ENCODE measurements at regions not wholly inside any gene's neighbourhood (a gene's known extent, or its start where the extent isn't known, plus 50 kb on each side); places are given as distances from the start of the nearest gene placed in this dataset.

DNA sequence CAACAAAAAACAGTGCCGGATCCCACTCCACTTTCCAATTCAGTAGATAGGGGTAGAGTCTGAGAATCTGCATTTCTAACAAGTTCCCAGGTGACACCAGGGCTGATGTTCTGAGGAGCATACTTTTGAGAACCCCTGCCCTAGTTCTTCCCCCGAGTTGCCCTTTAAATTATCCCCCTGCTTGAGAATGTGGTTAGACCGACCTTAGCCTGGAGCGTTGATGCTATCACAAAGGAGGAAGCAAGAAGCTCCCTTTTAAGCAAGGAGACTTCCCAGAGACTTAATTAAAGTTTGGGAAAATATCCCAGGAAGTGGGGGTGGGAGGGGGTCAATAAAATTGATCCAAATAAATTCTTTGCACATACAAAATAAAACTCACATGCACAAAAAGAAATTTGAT is 485.9 kb downstream of the SMARCA1 start:
- no peak overlapping the region for H3K27ac ChIP-seq (ENCODE audit: low read depth, low read length)
- no peaks in the 10 kb centered on the region for H3K36me3 ChIP-seq (ENCODE audit: control insufficient read depth, insufficient read depth, low read length)
- H3K4me1 ChIP-seq (ENCODE audit: control insufficient read depth, insufficient read depth, low read length), result peaks cover 14% of the 10 kb centered on the region
- no peak overlapping the region for H3K9ac ChIP-seq (ENCODE audit: low read length)
- H3K9me3 ChIP-seq (ENCODE audit: control insufficient read depth, insufficient read depth, low read depth, low read length), result no peaks in the 10 kb centered on the region
- H3K4me3 ChIP-seq (ENCODE audit: low read depth, low read length), result no peak overlapping the region
- H3K27me3 ChIP-seq (ENCODE audit: control insufficient read depth, insufficient read depth, low read length), result no peaks in the 10 kb centered on the region; the same call in 1 of the 2 replicates

DNA sequence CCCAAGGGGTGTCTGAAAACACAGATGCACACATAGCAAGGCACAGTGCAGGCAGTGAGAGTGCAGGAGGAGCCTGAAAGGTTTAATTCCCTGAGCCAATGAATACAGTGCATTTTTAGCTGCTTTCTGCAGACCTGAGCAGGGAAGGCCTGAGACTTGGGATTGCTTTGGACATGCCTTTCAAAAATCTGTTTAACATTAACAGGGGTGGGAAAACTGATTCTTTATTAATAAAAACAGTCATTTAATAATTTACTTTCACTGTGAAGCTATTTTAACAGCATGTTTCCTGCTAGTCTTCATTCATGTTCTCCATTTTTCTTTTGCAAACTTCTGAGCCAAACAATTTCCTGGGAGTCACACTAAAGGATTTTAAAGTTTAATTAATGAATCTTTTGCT is 488.1 kb downstream of the SMARCA1 start:
- no peak overlapping the region for H3K4me3 ChIP-seq (ENCODE audit: low read depth, low read length)
- H3K36me3 ChIP-seq (ENCODE audit: control insufficient read depth, insufficient read depth, low read length), result no peaks in the 10 kb centered on the region
- H3K9me3 ChIP-seq (ENCODE audit: control insufficient read depth, insufficient read depth, low read depth, low read length), result no peaks in the 10 kb centered on the region
- H3K27ac ChIP-seq (ENCODE audit: low read depth, low read length), result no peak overlapping the region
- H3K9ac ChIP-seq (ENCODE audit: low read length), result no peak overlapping the region
- peaks cover 14% of the 10 kb centered on the region for H3K4me1 ChIP-seq (ENCODE audit: control insufficient read depth, insufficient read depth, low read length)
- H3K27me3 ChIP-seq (ENCODE audit: control insufficient read depth, insufficient read depth, low read length), result no peaks in the 10 kb centered on the region; the same call in 1 of the 2 replicates

DNA sequence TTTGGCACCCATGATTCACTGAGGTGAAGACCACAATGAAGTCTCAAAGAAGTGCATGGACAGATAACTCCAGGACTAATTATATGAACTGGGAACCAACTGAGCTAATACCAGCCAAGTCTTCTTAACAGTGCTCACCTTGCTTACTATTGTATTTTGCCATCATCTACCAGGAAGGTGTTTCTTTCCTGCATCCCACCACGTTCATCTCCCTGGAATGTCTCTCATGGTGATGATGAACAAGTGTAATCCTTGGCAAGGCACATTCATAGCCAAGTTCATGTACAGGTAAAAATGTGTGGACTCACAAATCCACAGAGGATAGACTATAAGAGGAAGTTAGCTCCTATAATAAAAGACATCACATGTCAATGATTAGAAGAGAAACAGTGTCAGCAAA is 489.1 kb downstream of the SMARCA1 start:
- no peak overlapping the region for H3K9ac ChIP-seq (ENCODE audit: low read length)
- no peaks in the 10 kb centered on the region for H3K36me3 ChIP-seq (ENCODE audit: control insufficient read depth, insufficient read depth, low read length)
- H3K27ac ChIP-seq (ENCODE audit: low read depth, low read length), result no peak overlapping the region
- no peaks in the 10 kb centered on the region; the same call in 1 of the 2 replicates for H3K27me3 ChIP-seq (ENCODE audit: control insufficient read depth, insufficient read depth, low read length)
- H3K4me1 ChIP-seq (ENCODE audit: control insufficient read depth, insufficient read depth, low read length), result peaks cover 11% of the 10 kb centered on the region
- no peak overlapping the region for H3K4me3 ChIP-seq (ENCODE audit: low read depth, low read length)
- H3K9me3 ChIP-seq (ENCODE audit: control insufficient read depth, insufficient read depth, low read depth, low read length), result no peaks in the 10 kb centered on the region

DNA sequence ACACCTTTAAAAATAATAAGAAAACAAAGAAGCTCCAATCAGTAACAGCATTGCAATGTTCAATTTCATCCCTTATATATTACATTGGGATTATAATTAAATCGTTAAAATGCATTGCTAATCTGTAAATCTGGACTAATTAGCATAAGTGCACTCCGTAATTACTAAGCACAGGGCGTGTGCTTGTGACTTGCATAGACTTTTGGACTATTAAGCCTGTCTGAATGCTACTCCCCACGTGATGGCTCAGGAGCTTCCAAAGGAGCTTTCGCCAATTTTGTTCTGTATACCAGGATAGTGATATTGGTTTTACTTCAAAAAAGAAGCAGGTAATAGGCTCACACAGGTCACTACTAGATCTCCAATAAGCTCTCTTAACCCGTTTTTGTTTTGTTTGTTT is 497.1 kb downstream of the SMARCA1 start:
- Histone ChIP-seq H3K9ac (ENCODE audit: low read length) (no peak overlapping the region), H3K4me3 (ENCODE audit: low read depth, low read length) (no peak overlapping the region), H3K27ac (ENCODE audit: low read depth, low read length) (no peak overlapping the region), H3K36me3 (ENCODE audit: control insufficient read depth, insufficient read depth, low read length) (no peaks in the 10 kb centered on the region), H3K9me3 (ENCODE audit: control insufficient read depth, insufficient read depth, low read depth, low read length) (no peaks in the 10 kb centered on the region), H3K27me3 (ENCODE audit: control insufficient read depth, insufficient read depth, low read length) (peaks cover 3% of the 10 kb centered on the region; the same call in 1 of the 2 replicates), H3K4me1 (ENCODE audit: control insufficient read depth, insufficient read depth, low read length) (peaks cover 10% of the 10 kb centered on the region; the same call in 1 of the 2 replicates)

DNA sequence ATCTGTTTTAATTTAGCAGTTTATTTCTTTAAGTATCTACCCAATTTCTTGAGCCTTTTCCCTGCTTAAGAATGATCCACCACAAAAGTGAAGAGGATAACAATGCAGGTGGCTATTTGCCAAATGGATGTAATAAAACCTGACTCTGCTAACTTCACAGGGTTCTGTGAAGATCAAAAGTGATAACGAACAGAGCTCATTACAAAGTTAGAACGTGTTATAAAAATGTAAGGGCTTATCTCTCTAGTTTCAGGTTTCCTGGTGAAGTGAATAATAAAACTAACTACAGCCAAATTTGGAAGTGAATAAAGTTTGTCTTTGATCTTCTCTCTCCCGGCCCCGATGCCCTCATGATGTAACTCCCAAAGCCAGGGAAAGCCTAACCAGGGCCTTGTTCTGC is 497.9 kb downstream of the SMARCA1 start:
- peaks cover 3% of the 10 kb centered on the region; the same call in 1 of the 2 replicates for H3K27me3 ChIP-seq (ENCODE audit: control insufficient read depth, insufficient read depth, low read length)
- no peak overlapping the region for H3K9ac ChIP-seq (ENCODE audit: low read length)
- no peaks in the 10 kb centered on the region for H3K36me3 ChIP-seq (ENCODE audit: control insufficient read depth, insufficient read depth, low read length)
- no peak overlapping the region for H3K4me3 ChIP-seq (ENCODE audit: low read depth, low read length)
- H3K9me3 ChIP-seq (ENCODE audit: control insufficient read depth, insufficient read depth, low read depth, low read length), result no peaks in the 10 kb centered on the region
- H3K27ac ChIP-seq (ENCODE audit: low read depth, low read length), result no peak overlapping the region
- H3K4me1 ChIP-seq (ENCODE audit: control insufficient read depth, insufficient read depth, low read length), result peaks cover 10% of the 10 kb centered on the region; the same call in 1 of the 2 replicates

DNA sequence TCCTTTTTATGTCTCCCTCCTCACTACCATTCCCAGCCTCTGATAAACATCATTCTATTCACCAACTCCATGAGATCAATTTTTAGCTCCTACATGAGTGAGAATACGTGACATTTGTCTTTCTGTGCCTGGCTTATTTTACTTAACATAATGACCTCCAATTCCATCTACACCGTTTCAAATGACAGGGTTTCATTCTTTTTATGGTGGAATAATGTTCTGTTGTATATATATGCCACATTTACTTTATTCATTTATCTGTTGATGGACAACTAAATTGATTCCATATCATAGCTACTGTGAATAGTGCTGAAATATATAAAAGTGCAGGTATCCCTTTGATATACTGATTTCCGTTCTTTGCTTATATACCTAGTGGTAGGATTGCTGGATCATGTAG is 503.9 kb downstream of the SMARCA1 start:
- H3K4me1 ChIP-seq (ENCODE audit: control insufficient read depth, insufficient read depth, low read length), result peaks cover 3% of the 10 kb centered on the region; the same call in 1 of the 2 replicates

DNA sequence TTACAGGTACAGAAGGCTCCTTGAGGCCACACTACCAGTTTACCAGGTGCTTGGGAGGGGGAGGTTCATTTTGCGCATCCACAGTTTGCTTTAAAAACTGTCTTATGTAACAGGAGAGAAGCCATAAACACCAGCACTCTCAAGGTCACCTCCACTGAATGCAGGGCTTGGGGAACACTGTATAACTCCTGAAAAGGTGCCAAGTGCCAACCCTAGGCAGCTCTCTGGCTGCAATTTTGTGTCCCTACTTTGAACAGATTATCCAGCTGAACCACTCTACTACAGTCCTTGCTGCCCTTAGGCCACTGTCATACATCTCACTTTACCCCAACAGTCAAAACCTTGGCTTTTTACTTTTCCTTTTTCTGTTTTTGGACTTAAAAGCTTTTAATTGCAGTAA is 507.9 kb downstream of the SMARCA1 start:
- H3K27ac ChIP-seq (ENCODE audit: low read depth, low read length), result no peak overlapping the region
- no peak overlapping the region for H3K4me3 ChIP-seq (ENCODE audit: low read depth, low read length)
- H3K9me3 ChIP-seq (ENCODE audit: control insufficient read depth, insufficient read depth, low read depth, low read length), result no peaks in the 10 kb centered on the region
- no peaks in the 10 kb centered on the region; the same call in 1 of the 2 replicates for H3K27me3 ChIP-seq (ENCODE audit: control insufficient read depth, insufficient read depth, low read length)
- no peak overlapping the region for H3K9ac ChIP-seq (ENCODE audit: low read length)
- H3K4me1 ChIP-seq (ENCODE audit: control insufficient read depth, insufficient read depth, low read length), result peaks cover 3% of the 10 kb centered on the region; the same call in 1 of the 2 replicates
- no peaks in the 10 kb centered on the region for H3K36me3 ChIP-seq (ENCODE audit: control insufficient read depth, insufficient read depth, low read length)

More for the DNA sequence above, 503.9 kb downstream of the SMARCA1 start:
- no peaks in the 10 kb centered on the region for H3K9me3 ChIP-seq (ENCODE audit: control insufficient read depth, insufficient read depth, low read depth, low read length)
- H3K4me3 ChIP-seq (ENCODE audit: low read depth, low read length), result no peak overlapping the region
- no peaks in the 10 kb centered on the region; the same call in 1 of the 2 replicates for H3K27me3 ChIP-seq (ENCODE audit: control insufficient read depth, insufficient read depth, low read length)
- no peak overlapping the region for H3K27ac ChIP-seq (ENCODE audit: low read depth, low read length)
- no peak overlapping the region for H3K9ac ChIP-seq (ENCODE audit: low read length)
- H3K36me3 ChIP-seq (ENCODE audit: control insufficient read depth, insufficient read depth, low read length), result no peaks in the 10 kb centered on the region

DNA sequence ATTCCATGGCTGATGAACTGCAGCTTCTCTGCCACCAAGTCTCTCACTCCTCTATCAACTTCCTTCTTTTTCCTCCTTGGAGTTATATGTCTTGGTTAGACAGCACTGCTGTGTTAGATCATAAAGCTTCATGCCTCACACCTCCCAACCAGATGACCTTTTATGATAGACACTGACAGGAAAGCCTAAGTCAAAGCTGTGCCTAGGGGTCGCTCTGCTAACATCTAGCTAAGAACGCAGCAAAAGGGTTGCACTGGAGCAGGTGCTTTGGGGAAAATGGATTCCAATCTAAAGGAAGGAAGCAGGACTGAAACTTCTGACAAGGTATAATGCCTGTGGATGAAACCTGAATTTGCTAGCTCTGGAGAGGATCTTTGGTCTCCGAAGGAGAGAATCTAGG is 509.7 kb downstream of the SMARCA1 start:
- H3K27ac ChIP-seq (ENCODE audit: low read depth, low read length), result no peak overlapping the region
- H3K27me3 ChIP-seq (ENCODE audit: control insufficient read depth, insufficient read depth, low read length), result no peaks in the 10 kb centered on the region; the same call in 1 of the 2 replicates
- H3K4me3 ChIP-seq (ENCODE audit: low read depth, low read length), result no peak overlapping the region
- H3K36me3 ChIP-seq (ENCODE audit: control insufficient read depth, insufficient read depth, low read length), result no peaks in the 10 kb centered on the region
- H3K4me1 ChIP-seq (ENCODE audit: control insufficient read depth, insufficient read depth, low read length), result peaks cover 3% of the 10 kb centered on the region; the same call in 1 of the 2 replicates
- H3K9ac ChIP-seq (ENCODE audit: low read length), result no peak overlapping the region
- no peaks in the 10 kb centered on the region for H3K9me3 ChIP-seq (ENCODE audit: control insufficient read depth, insufficient read depth, low read depth, low read length)

DNA sequence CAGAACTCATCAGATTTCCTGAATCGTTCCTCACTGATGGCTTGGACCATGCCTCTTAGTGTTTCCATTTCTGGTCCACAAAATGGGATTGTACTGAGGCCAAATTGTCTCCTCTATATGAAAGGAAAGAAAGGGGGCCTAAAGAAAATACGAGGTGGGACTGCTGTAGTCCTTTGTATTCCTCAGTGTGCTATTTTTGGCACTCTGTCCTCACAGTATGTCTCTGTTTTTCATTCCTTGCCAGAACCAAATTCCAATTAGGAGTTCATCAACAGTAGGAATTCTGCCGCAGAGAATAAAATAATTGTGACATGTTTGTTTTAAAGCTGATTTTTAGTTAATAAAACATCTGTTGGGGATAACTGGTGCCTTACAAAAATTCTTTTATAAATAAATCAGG is 515.7 kb downstream of the SMARCA1 start:
- no peak overlapping the region for H3K9ac ChIP-seq (ENCODE audit: low read length)
- H3K27me3 ChIP-seq (ENCODE audit: control insufficient read depth, insufficient read depth, low read length), result no peaks in the 10 kb centered on the region; the same call in 1 of the 2 replicates
- H3K9me3 ChIP-seq (ENCODE audit: control insufficient read depth, insufficient read depth, low read depth, low read length), result no peaks in the 10 kb centered on the region

DNA sequence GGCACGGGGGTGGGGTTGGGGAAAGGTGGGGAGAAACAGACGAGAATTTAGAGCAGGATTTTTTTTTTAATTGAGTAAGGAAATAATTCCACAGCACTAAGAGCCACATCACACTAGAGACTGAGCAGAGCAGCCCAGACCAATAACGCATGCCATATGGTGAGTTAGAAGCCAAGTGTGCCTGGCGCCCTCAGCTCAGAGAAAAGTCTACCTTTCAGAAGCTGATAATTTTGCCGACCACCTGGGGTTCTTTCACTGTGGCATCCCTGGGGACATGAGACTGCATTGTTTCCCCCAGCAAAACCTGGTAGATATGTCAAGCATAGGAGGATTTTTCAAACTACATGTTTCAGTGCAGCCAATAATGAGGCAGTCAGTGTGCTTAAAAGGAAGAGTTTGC is 516.8 kb downstream of the SMARCA1 start:
- H3K36me3 ChIP-seq (ENCODE audit: control insufficient read depth, insufficient read depth, low read length), result no peaks in the 10 kb centered on the region
- H3K4me1 ChIP-seq (ENCODE audit: control insufficient read depth, insufficient read depth, low read length), result peaks cover 12% of the 10 kb centered on the region
- H3K27ac ChIP-seq (ENCODE audit: low read depth, low read length), result no peak overlapping the region
- no peaks in the 10 kb centered on the region for H3K9me3 ChIP-seq (ENCODE audit: control insufficient read depth, insufficient read depth, low read depth, low read length)
- no peak overlapping the region for H3K4me3 ChIP-seq (ENCODE audit: low read depth, low read length)
- H3K27me3 ChIP-seq (ENCODE audit: control insufficient read depth, insufficient read depth, low read length), result no peaks in the 10 kb centered on the region; the same call in 1 of the 2 replicates
- H3K9ac ChIP-seq (ENCODE audit: low read length), result no peak overlapping the region

More for the DNA sequence above, 515.7 kb downstream of the SMARCA1 start:
- H3K27ac ChIP-seq (ENCODE audit: low read depth, low read length), result no peak overlapping the region
- peaks cover 12% of the 10 kb centered on the region for H3K4me1 ChIP-seq (ENCODE audit: control insufficient read depth, insufficient read depth, low read length)
- H3K36me3 ChIP-seq (ENCODE audit: control insufficient read depth, insufficient read depth, low read length), result no peaks in the 10 kb centered on the region
- no peak overlapping the region for H3K4me3 ChIP-seq (ENCODE audit: low read depth, low read length)

DNA sequence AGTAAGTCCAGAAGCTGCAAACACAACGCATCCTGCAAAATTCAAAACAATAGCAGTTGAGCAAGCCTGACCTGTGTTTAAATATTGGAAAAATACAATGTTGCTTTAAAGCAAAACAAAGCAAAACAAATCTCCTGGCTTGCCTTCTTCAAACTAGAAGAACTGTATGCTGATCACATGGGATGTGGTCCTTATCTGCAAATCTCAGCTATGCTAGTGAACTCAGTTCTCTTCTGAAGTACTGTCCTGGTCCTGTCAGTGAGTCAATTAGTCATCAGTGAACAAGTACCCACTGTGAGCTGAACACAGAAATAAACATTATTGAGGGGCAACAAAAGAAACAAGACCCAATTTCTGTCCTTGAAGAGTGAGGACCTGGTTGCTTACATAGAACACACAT is 522.5 kb downstream of the SMARCA1 start:
- Histone ChIP-seq H3K9me3 (ENCODE audit: control insufficient read depth, insufficient read depth, low read depth, low read length) (peaks cover 5% of the 10 kb centered on the region), H3K27ac (ENCODE audit: low read depth, low read length) (no peak overlapping the region), H3K4me3 (ENCODE audit: low read depth, low read length) (no peak overlapping the region), H3K4me1 (ENCODE audit: control insufficient read depth, insufficient read depth, low read length) (no peaks in the 10 kb centered on the region), H3K36me3 (ENCODE audit: control insufficient read depth, insufficient read depth, low read length) (no peaks in the 10 kb centered on the region), H3K27me3 (ENCODE audit: control insufficient read depth, insufficient read depth, low read length) (no peaks in the 10 kb centered on the region; the same call in 1 of the 2 replicates), H3K9ac (ENCODE audit: low read length) (no peak overlapping the region)
